GM10248 (cell line): ENCODE measurements at regions not wholly inside any gene's neighbourhood (a gene's known extent, or its start where the extent isn't known, plus 50 kb on each side); places are given as distances from the start of the nearest gene placed in this dataset.

Experiments
- CTCF ChIA-PET: fragments of 300-600 bp; sonication (Branson Sonifier 250); formaldehyde crosslinking; extraction: SDS; loops from one replicate; lab custom pipeline; 2021; ENCODE audit warnings: antibody characterized with exemption; lab: Yijun Ruan, JAX
- POLR2A ChIA-PET: fragments of 350-650 bp; sonication (Branson Sonifier 250); formaldehyde crosslinking; extraction: SDS; loops from one replicate; lab custom pipeline; 2020; ENCODE audit warnings: antibody characterized with exemption; lab: Yijun Ruan, JAX
- DNase-seq: peaks from one replicate; pipeline ENCODE4 v3.0.0; 2012; ENCODE audit errors: extremely low spot score
- TF ChIP-seq, protein P1 (sequence below): IDR thresholded peaks from 2 replicates; pipeline ENCODE4 v1.5.1; 2012; ENCODE audit warnings: mild to moderate bottlenecking, low read depth; ENCODE audit errors: extremely low read depth, missing control alignments, control extremely low read depth

DNA sequence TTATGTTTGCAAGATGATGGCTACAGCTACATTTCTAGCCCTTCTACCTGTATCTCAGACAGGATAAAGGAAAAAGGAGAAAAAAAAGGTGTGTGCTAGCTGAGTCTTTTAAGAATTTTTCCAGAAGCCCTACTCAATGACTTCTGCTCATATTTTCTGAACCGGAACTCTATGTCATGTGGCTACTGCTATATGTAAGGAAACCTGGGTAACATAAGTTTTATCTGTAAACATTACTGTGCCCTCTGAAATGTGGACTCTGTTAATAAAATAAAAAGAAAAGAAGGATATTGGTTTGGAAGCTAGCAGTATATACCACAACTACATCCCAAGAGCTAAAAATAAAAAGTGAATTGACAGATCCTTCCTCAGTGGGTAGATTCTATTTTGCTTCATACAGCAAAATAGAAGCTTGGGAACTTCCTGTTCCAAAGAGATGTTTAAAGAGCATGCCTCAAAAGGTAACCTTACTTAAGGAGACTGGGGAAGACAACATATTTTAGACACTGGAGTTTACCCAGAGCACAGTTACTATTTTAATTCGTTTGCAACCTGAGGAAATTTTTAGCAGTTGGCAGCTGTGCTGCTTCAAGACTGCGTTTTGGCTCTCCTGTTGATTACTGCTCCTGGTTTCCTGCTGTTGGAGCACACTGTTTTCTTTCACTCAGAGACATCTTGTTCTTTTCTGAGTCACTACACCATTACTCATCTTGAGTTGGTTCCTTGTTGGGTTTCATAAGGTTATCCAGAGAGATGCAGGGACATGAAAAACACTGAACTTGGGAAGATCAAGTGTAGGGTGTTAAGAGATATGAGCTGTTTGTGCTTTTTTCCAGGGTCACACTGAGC lies 280.7 kb downstream of the NFKBIZ start:
- ChIA-PET POLR2A (interaction anchor here (0.6 kb wide), 1 partner anchor 134 kb away, joined by 3 read pairs; no protein-coding TSS in a partner anchor), CTCF (interaction anchor here (1.7 kb wide), 1 partner anchor 22 kb away, joined by 4 read pairs; no protein-coding TSS in a partner anchor)
- TF ChIP-seq, protein P1, sequence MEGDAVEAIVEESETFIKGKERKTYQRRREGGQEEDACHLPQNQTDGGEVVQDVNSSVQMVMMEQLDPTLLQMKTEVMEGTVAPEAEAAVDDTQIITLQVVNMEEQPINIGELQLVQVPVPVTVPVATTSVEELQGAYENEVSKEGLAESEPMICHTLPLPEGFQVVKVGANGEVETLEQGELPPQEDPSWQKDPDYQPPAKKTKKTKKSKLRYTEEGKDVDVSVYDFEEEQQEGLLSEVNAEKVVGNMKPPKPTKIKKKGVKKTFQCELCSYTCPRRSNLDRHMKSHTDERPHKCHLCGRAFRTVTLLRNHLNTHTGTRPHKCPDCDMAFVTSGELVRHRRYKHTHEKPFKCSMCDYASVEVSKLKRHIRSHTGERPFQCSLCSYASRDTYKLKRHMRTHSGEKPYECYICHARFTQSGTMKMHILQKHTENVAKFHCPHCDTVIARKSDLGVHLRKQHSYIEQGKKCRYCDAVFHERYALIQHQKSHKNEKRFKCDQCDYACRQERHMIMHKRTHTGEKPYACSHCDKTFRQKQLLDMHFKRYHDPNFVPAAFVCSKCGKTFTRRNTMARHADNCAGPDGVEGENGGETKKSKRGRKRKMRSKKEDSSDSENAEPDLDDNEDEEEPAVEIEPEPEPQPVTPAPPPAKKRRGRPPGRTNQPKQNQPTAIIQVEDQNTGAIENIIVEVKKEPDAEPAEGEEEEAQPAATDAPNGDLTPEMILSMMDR = no peak
- DNase-seq = no peak

DNA sequence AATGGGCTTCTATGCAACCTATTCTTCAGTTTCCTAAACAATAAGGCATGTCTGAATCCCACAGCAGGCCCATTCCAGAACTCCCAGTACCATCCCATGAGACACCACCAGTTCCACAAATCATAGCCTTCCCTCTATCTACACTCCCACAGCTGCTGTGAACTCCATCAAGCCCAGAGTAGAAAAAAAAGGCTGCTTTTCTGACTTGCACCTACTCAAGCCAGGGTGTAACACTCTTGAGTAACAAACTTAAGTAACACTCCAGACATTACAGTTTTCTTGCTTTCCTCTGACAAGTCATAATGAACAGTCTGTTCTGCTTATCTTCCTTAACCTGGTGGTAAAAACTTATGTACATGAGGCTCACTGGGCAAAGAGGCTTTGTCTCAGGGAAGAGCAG lies 283.1 kb downstream of the NFKBIZ start:
- POLR2A ChIA-PET = no interaction called here
- TF ChIP-seq, protein P1 = no peak
- CTCF ChIA-PET = interaction anchor here (1.3 to 1.9 kb wide), 3 partner anchors 9 to 73 kb away, joined by 3 to 8 read pairs (median 4); no protein-coding TSS in a partner anchor
- DNase-seq = no peak

DNA sequence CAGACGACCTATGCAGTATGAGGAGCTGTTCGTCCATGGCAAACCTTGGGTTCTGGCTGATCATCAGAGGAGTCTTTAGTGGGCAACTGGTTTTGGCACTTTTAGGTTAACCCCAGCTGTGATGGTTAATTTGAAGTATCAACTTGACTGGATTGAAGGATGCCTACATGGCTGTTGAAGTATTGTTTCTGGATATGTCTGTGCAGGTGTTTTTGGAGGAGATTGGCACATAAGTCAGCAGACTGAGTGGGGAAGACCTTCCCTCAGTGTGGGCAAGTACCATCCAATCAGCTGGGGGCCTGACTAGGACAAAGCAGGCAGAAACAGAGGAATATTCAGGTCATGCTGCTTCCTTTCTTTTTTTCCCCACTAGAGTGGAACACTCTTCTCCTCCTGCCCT lies 284.1 kb downstream of the NFKBIZ start:
- DNase-seq = no peak
- POLR2A ChIA-PET = no interaction called here
- CTCF ChIA-PET = interaction anchor here (1.3 to 2.0 kb wide), 6 partner anchors 8 to 96 kb away, joined by 3 to 9 read pairs (median 4); no protein-coding TSS in a partner anchor
- TF ChIP-seq, protein P1 = no peak

DNA sequence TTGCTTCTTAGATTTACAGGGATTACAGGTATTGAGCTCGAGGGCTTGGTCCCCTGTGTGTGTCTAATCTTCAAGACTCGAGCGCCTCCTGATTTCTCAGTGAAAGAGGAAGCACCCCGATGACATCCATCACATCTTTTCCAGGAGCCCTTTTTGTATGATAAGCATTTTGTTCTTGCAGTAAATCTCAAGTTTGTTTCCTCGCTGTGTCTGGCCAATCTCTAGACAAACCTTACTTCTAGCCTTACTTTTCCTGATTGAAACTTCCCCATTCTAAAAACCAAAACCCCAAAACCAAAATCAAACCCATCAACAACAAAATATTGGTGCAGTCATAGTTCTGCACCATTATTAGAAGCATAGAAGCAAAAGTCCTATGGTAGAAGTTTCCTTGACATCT lies 286.0 kb downstream of the NFKBIZ start:
- POLR2A ChIA-PET = no interaction called here
- DNase-seq = no peak
- TF ChIP-seq, protein P1 = no peak
- CTCF ChIA-PET = no interaction called here

DNA sequence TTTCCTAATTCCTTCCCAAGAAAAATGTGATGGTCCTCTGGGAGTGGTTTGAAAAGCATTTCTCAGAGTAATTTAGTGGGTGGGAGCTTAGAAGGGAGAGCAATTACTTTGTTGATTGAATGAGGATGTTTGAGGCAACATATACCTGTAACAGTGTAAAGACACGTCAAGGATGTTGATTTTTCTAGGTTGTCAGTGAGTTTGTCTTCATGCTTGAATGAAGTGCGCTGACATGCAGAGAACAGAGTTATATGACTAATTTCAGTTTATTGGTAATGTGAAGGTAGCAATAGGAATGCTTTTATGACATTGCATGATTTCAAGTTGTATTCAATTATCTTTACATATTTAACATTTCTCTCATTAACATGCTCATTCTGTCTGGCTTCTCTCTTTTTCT lies 286.9 kb downstream of the NFKBIZ start:
- POLR2A ChIA-PET = no interaction called here

DNA sequence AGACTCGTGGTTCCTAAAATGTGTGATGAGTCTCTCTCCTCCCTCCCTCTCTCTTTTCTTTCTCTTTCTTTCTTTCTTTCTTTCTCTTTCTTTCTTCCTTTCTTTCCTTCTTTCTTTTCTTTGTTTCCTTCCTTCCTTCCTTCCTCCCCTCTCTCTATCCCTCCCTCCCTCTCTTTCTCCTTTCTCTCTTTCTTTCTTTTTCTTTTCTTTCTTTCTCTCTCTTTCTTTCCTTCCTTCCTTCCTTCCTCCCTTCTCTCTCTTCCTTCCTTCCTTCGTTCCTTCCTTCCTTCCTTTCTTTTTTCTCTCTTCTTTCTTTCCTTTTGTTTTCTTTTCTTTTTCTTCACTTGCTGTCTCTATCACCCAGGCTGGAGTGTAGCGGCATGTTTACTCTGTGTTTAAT lies 290.8 kb downstream of the NFKBIZ start:
- ChIA-PET POLR2A (interaction anchor here (1.0 kb wide), 1 partner anchor 291 kb away, joined by 3 read pairs; the partner anchor contains the start of gene NFKBIZ), CTCF (interaction anchor here (1.0 kb wide), 1 partner anchor 10 kb away, joined by 3 read pairs; no protein-coding TSS in a partner anchor)
- DNase-seq = no peak
- TF ChIP-seq, protein P1 = no peak

More for the DNA sequence above, 286.9 kb downstream of the NFKBIZ start:
- TF ChIP-seq, protein P1 = no peak
- DNase-seq = no peak
- CTCF ChIA-PET = no interaction called here
